ENCODE measurements at regions not wholly inside any gene's neighbourhood (a gene's known extent, or its start where the extent isn't known, plus 50 kb on each side); places are given as distances from the start of the nearest gene placed in this dataset.

- TF ChIP-seq CTCF (conservative IDR thresholded peaks at IDR 0.05; ENCODE audit: low read depth, low read length), result no peak
- H4K20me1 ChIP-seq (ENCODE audit: insufficient read depth), result no peaks in the 10 kb centered on the region
- no peaks in the 10 kb centered on the region for H3K27me3 ChIP-seq (ENCODE audit: insufficient read depth, low read depth)
- H3K36me3 ChIP-seq (ENCODE audit: insufficient read depth), result no peaks in the 10 kb centered on the region
- no peaks in the 10 kb centered on the region for H3K79me2 ChIP-seq (ENCODE audit: insufficient read depth, low read depth)
- H3K4me3 ChIP-seq (IDR thresholded peaks at IDR 0.05; ENCODE audit: insufficient read depth, low read depth, low read length), result no peak overlapping the region
- H2AFZ ChIP-seq (ENCODE audit: low read depth), result no peak overlapping the region
- no peaks in the 10 kb centered on the region for H3K4me1 ChIP-seq (ENCODE audit: low read depth, poor library complexity, severe bottlenecking)
- no peak overlapping the region for H3K4me2 ChIP-seq
- no peak overlapping the region for H3K9ac ChIP-seq
- no peak overlapping the region for H3K27ac ChIP-seq
Observed at GRCh38 chr20:23299673-23300050, 50.9 kb upstream of the NXT1 start.

GRCh38 chr20:23298926-23299672, 51.5 kb upstream of the NXT1 start:
- no peak for TF ChIP-seq CTCF (conservative IDR thresholded peaks at IDR 0.05; ENCODE audit: low read depth, low read length)
- H2AFZ ChIP-seq (ENCODE audit: low read depth), result no peak overlapping the region
- H3K4me2 ChIP-seq, result no peak overlapping the region

GRCh38 chr20:23298155-23298554, 52.4 kb upstream of the NXT1 start:
- Histone ChIP-seq H3K27ac (no peak overlapping the region), H3K4me2 (no peak overlapping the region), H2AFZ (ENCODE audit: low read depth) (no peak overlapping the region), H4K20me1 (ENCODE audit: insufficient read depth) (no peaks in the 10 kb centered on the region), H3K27me3 (ENCODE audit: insufficient read depth, low read depth) (no peaks in the 10 kb centered on the region), H3K9ac (no peak overlapping the region), H3K36me3 (ENCODE audit: insufficient read depth) (no peaks in the 10 kb centered on the region), H3K79me2 (ENCODE audit: insufficient read depth, low read depth) (no peaks in the 10 kb centered on the region), H3K4me1 (ENCODE audit: low read depth, poor library complexity, severe bottlenecking) (no peaks in the 10 kb centered on the region), H3K4me3 (IDR thresholded peaks at IDR 0.05; ENCODE audit: insufficient read depth, low read depth, low read length) (no peak overlapping the region)
- TF ChIP-seq CTCF (conservative IDR thresholded peaks at IDR 0.05; ENCODE audit: low read depth, low read length), result no peak

More at GRCh38 chr20:23298926-23299672, 51.5 kb upstream of the NXT1 start:
- Histone ChIP-seq H3K27ac (no peak overlapping the region), H3K4me1 (ENCODE audit: low read depth, poor library complexity, severe bottlenecking) (no peaks in the 10 kb centered on the region), H3K4me3 (IDR thresholded peaks at IDR 0.05; ENCODE audit: insufficient read depth, low read depth, low read length) (no peak overlapping the region), H3K36me3 (ENCODE audit: insufficient read depth) (no peaks in the 10 kb centered on the region), H3K9ac (no peak overlapping the region), H4K20me1 (ENCODE audit: insufficient read depth) (no peaks in the 10 kb centered on the region), H3K79me2 (ENCODE audit: insufficient read depth, low read depth) (no peaks in the 10 kb centered on the region), H3K27me3 (ENCODE audit: insufficient read depth, low read depth) (no peaks in the 10 kb centered on the region)

- Histone ChIP-seq H3K36me3 (ENCODE audit: insufficient read depth) (no peaks in the 10 kb centered on the region), H3K27ac (no peak overlapping the region), H3K4me1 (ENCODE audit: low read depth, poor library complexity, severe bottlenecking) (no peaks in the 10 kb centered on the region), H3K27me3 (ENCODE audit: insufficient read depth, low read depth) (no peaks in the 10 kb centered on the region), H2AFZ (ENCODE audit: low read depth) (no peak overlapping the region), H4K20me1 (ENCODE audit: insufficient read depth) (no peaks in the 10 kb centered on the region), H3K9ac (no peak overlapping the region), H3K79me2 (ENCODE audit: insufficient read depth, low read depth) (no peaks in the 10 kb centered on the region), H3K4me3 (IDR thresholded peaks at IDR 0.05; ENCODE audit: insufficient read depth, low read depth, low read length) (no peak overlapping the region), H3K4me2 (no peak overlapping the region)
- TF ChIP-seq CTCF (conservative IDR thresholded peaks at IDR 0.05; ENCODE audit: low read depth, low read length), result no peak
Observed at GRCh38 chr20:23296841-23297701, 53.5 kb upstream of the NXT1 start.

All from KMS-11 (cell line).